22Rv1 (cell line): ENCODE measurements at regions not wholly inside any gene's neighbourhood (a gene's known extent, or its start where the extent isn't known, plus 50 kb on each side); places are given as distances from the start of the nearest gene placed in this dataset.

Experiments
- ZFX ChIP-seq: fragments of 450-650 bp; IDR thresholded peaks from 2 replicates; pipeline ENCODE4 v1.6.1; 2017; ENCODE audit warnings: antibody characterized with exemption, borderline replicate concordance
- TF ChIP-seq, protein P1 (sequence below): fragments of 450-650 bp; IDR thresholded peaks from 2 replicates; pipeline ENCODE4 v1.5.1; 2017; ENCODE audit warnings: mild to moderate bottlenecking

DNA sequence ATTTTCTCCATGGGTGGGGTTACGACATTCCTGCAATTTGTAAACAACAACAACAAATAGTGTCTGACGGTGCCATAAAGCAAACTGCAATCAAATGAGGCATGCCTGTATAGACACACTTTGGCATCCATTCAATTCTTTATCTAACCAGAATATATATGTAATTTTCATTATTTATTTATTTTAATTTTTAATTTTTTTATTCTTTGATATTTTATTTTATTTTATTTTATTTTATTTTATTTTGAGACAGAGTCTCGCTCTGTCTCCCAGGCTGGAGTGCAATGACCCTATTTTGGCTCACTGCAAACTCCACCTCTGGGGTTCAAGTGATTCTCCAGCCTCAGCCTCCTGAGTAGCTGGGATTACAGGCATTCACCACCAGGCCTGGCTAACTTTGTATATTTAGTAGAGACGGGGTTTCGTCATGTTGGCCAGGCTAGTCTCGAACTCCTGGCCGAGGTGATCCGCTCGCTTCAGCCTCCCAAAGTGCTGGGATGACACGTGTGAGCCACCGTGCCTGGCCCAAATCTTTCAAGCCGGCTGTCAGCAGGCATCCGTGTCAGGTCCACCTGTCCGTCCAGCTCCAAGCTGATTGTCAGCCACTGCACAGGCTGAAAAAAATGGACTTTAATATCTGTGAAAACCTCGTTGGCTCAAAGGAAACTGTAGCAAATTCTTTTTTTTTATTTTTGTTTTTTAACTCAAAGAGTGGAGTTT lies 200.8 kb downstream of the ASMT start:
- TF ChIP-seq, protein P1, sequence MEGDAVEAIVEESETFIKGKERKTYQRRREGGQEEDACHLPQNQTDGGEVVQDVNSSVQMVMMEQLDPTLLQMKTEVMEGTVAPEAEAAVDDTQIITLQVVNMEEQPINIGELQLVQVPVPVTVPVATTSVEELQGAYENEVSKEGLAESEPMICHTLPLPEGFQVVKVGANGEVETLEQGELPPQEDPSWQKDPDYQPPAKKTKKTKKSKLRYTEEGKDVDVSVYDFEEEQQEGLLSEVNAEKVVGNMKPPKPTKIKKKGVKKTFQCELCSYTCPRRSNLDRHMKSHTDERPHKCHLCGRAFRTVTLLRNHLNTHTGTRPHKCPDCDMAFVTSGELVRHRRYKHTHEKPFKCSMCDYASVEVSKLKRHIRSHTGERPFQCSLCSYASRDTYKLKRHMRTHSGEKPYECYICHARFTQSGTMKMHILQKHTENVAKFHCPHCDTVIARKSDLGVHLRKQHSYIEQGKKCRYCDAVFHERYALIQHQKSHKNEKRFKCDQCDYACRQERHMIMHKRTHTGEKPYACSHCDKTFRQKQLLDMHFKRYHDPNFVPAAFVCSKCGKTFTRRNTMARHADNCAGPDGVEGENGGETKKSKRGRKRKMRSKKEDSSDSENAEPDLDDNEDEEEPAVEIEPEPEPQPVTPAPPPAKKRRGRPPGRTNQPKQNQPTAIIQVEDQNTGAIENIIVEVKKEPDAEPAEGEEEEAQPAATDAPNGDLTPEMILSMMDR, result no peak
- TF ChIP-seq ZFX, result no peak
